ENCODE measurements at regions not wholly inside any gene's neighbourhood (a gene's known extent, or its start where the extent isn't known, plus 50 kb on each side); places are given as distances from the start of the nearest gene placed in this dataset.

- FAIRE-seq: no peak
- no peak for TF ChIP-seq CTCF (IDR thresholded peaks at IDR 0.05; ENCODE audit: insufficient read depth, missing control alignments)
- no peak for DNase-seq (ENCODE audit: insufficient read length, low spot score)
Observed at GRCh38 chr10:3364768-3365480, 192.3 kb upstream of the PITRM1 start.

GRCh38 chr10:3363311-3364045 lies 190.9 kb upstream of the PITRM1 start:
- no peak for TF ChIP-seq CTCF (IDR thresholded peaks at IDR 0.05; ENCODE audit: insufficient read depth, missing control alignments)
- DNase-seq (ENCODE audit: insufficient read length, low spot score) (no peak), FAIRE-seq (no peak)

- FAIRE-seq (no peak), DNase-seq (ENCODE audit: insufficient read length, low spot score) (no peak)
- no peak for TF ChIP-seq CTCF (IDR thresholded peaks at IDR 0.05; ENCODE audit: insufficient read depth, missing control alignments)
Observed at GRCh38 chr10:3362394-3362793, 189.8 kb upstream of the PITRM1 start.

- FAIRE-seq: no peak
- DNase-seq (ENCODE audit: insufficient read length, low spot score): no peak
- no peak for TF ChIP-seq CTCF (IDR thresholded peaks at IDR 0.05; ENCODE audit: insufficient read depth, missing control alignments)
Observed at GRCh38 chr10:3361640-3362039, 189.1 kb upstream of the PITRM1 start.

GRCh38 chr10:3357737-3358136 lies 185.2 kb upstream of the PITRM1 start:
- no peak for DNase-seq (ENCODE audit: insufficient read length, low spot score)
- FAIRE-seq: no peak
- no peak for TF ChIP-seq CTCF (IDR thresholded peaks at IDR 0.05; ENCODE audit: insufficient read depth, missing control alignments)

GRCh38 chr10:3355536-3355935 lies 183.0 kb upstream of the PITRM1 start:
- FAIRE-seq (no peak), DNase-seq (ENCODE audit: insufficient read length, low spot score) (no peak)
- TF ChIP-seq CTCF (IDR thresholded peaks at IDR 0.05; ENCODE audit: insufficient read depth, missing control alignments): no peak

All from D721Med (cell line).